ENCODE measurements at regions not wholly inside any gene's neighbourhood (a gene's known extent, or its start where the extent isn't known, plus 50 kb on each side); places are given as distances from the start of the nearest gene placed in this dataset.

GRCh38 chr2:192373221-192373620, 178.5 kb upstream of the TMEFF2 start:
- no peak for TF ChIP-seq ZNF423 (CRISPR knock-in tag; IDR thresholded peaks at IDR 0.05)
- no peak for TF ChIP-seq NR1H2 (CRISPR knock-in tag; IDR thresholded peaks at IDR 0.05)
- TF ChIP-seq, protein P1, sequence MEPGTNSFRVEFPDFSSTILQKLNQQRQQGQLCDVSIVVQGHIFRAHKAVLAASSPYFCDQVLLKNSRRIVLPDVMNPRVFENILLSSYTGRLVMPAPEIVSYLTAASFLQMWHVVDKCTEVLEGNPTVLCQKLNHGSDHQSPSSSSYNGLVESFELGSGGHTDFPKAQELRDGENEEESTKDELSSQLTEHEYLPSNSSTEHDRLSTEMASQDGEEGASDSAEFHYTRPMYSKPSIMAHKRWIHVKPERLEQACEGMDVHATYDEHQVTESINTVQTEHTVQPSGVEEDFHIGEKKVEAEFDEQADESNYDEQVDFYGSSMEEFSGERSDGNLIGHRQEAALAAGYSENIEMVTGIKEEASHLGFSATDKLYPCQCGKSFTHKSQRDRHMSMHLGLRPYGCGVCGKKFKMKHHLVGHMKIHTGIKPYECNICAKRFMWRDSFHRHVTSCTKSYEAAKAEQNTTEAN (CRISPR knock-in tag; IDR thresholded peaks at IDR 0.05): no peak
- TF ChIP-seq E2F4 (CRISPR knock-in tag; IDR thresholded peaks at IDR 0.05; ENCODE audit: borderline replicate concordance, low read depth): no peak
- TF ChIP-seq, protein P2, sequence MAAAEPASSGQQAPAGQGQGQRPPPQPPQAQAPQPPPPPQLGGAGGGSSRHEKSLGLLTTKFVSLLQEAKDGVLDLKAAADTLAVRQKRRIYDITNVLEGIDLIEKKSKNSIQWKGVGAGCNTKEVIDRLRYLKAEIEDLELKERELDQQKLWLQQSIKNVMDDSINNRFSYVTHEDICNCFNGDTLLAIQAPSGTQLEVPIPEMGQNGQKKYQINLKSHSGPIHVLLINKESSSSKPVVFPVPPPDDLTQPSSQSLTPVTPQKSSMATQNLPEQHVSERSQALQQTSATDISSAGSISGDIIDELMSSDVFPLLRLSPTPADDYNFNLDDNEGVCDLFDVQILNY (CRISPR knock-in tag; IDR thresholded peaks at IDR 0.05): no peak
- TF ChIP-seq ZNF396 (CRISPR knock-in tag; IDR thresholded peaks at IDR 0.05; ENCODE audit: borderline replicate concordance): no peak
- TF ChIP-seq, protein P3, sequence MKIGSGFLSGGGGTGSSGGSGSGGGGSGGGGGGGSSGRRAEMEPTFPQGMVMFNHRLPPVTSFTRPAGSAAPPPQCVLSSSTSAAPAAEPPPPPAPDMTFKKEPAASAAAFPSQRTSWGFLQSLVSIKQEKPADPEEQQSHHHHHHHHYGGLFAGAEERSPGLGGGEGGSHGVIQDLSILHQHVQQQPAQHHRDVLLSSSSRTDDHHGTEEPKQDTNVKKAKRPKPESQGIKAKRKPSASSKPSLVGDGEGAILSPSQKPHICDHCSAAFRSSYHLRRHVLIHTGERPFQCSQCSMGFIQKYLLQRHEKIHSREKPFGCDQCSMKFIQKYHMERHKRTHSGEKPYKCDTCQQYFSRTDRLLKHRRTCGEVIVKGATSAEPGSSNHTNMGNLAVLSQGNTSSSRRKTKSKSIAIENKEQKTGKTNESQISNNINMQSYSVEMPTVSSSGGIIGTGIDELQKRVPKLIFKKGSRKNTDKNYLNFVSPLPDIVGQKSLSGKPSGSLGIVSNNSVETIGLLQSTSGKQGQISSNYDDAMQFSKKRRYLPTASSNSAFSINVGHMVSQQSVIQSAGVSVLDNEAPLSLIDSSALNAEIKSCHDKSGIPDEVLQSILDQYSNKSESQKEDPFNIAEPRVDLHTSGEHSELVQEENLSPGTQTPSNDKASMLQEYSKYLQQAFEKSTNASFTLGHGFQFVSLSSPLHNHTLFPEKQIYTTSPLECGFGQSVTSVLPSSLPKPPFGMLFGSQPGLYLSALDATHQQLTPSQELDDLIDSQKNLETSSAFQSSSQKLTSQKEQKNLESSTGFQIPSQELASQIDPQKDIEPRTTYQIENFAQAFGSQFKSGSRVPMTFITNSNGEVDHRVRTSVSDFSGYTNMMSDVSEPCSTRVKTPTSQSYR (CRISPR knock-in tag; IDR thresholded peaks at IDR 0.05): no peak
- TF ChIP-seq, protein P4, sequence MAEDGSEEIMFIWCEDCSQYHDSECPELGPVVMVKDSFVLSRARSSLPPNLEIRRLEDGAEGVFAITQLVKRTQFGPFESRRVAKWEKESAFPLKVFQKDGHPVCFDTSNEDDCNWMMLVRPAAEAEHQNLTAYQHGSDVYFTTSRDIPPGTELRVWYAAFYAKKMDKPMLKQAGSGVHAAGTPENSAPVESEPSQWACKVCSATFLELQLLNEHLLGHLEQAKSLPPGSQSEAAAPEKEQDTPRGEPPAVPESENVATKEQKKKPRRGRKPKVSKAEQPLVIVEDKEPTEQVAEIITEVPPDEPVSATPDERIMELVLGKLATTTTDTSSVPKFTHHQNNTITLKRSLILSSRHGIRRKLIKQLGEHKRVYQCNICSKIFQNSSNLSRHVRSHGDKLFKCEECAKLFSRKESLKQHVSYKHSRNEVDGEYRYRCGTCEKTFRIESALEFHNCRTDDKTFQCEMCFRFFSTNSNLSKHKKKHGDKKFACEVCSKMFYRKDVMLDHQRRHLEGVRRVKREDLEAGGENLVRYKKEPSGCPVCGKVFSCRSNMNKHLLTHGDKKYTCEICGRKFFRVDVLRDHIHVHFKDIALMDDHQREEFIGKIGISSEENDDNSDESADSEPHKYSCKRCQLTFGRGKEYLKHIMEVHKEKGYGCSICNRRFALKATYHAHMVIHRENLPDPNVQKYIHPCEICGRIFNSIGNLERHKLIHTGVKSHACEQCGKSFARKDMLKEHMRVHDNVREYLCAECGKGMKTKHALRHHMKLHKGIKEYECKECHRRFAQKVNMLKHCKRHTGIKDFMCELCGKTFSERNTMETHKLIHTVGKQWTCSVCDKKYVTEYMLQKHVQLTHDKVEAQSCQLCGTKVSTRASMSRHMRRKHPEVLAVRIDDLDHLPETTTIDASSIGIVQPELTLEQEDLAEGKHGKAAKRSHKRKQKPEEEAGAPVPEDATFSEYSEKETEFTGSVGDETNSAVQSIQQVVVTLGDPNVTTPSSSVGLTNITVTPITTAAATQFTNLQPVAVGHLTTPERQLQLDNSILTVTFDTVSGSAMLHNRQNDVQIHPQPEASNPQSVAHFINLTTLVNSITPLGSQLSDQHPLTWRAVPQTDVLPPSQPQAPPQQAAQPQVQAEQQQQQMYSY (CRISPR knock-in tag; IDR thresholded peaks at IDR 0.05): no peak
- no peak for TF ChIP-seq AFF4 (CRISPR knock-in tag; IDR thresholded peaks at IDR 0.05; ENCODE audit: borderline replicate concordance)
- no peak for TF ChIP-seq TEAD1 (CRISPR knock-in tag; IDR thresholded peaks at IDR 0.05)
- TF ChIP-seq ZNF317 (CRISPR knock-in tag; IDR thresholded peaks at IDR 0.05; ENCODE audit: borderline replicate concordance, low read depth): no peak
- no peak for TF ChIP-seq NR2C2 (CRISPR knock-in tag; IDR thresholded peaks at IDR 0.05)
- no peak for TF ChIP-seq FOXK1 (CRISPR knock-in tag; IDR thresholded peaks at IDR 0.05)
- TF ChIP-seq USF1 (CRISPR knock-in tag; IDR thresholded peaks at IDR 0.05): no peak
- TF ChIP-seq ZNF232 (CRISPR knock-in tag; IDR thresholded peaks at IDR 0.05): no peak
- H3K36me3 Mint-ChIP-seq: no peaks in the 10 kb centered on the region
- DNase-seq (ENCODE audit: low spot score): no peak
- no peak overlapping the region for H3K4me3 Mint-ChIP-seq
- POLR2A ChIA-PET: no interaction called here
- H3K4me1 Mint-ChIP-seq: no peaks in the 10 kb centered on the region
- CTCF ChIA-PET: no interaction called here
- no peak overlapping the region for H3K27ac Mint-ChIP-seq
- no peaks in the 10 kb centered on the region for H3K9me3 Mint-ChIP-seq
- no peaks in the 10 kb centered on the region for H3K27me3 Mint-ChIP-seq (ENCODE audit: low read depth)
- no peak; the same call in 1 of the 2 replicates for ATAC-seq

Measured in WTC11 (cell line).